ENCODE measurements at regions not wholly inside any gene's neighbourhood (a gene's known extent, or its start where the extent isn't known, plus 50 kb on each side); places are given as distances from the start of the nearest gene placed in this dataset.
"Not testable (repeated sequence)": the region's sequence is repeated elsewhere in the genome, so short reads cannot be mapped to it uniquely, and the experiment has no call there.

GRCh38 chr21:10398692-10399489 is 122.5 kb upstream of the TPTE start:
- CTCF ChIA-PET (ENCODE audit: low intra/inter-chr PET ratio); POLR2A ChIA-PET; in situ Hi-C loops (cut with MboI); H3K79me2 ChIP-seq (ENCODE audit: control insufficient read depth, insufficient read depth, low read length); intact Hi-C loops (cut with micrococcal nuclease); H4K20me1 ChIP-seq (replicated peaks; ENCODE audit: control insufficient read depth, insufficient read depth, low read length); H3K27me3 ChIP-seq (ENCODE audit: control insufficient read depth in 2 of 2, insufficient read depth in 2 of 2, low read length in 2 of 2); H3K9me3 ChIP-seq (replicated peaks; ENCODE audit: control insufficient read depth, insufficient read depth, low read depth, low read length); H3K9ac ChIP-seq (ENCODE audit: insufficient read depth in 1 of 2, low read depth in 2 of 2, low read length in 2 of 2); H3K4me1 ChIP-seq (replicated peaks in 1 of 2; ENCODE audit: control insufficient read depth in 2 of 2, insufficient read depth in 2 of 2, low read length in 2 of 2); H3K4me3 ChIP-seq; FAIRE-seq; H3K36me3 ChIP-seq (ENCODE audit: control insufficient read depth, insufficient read depth, low read length); DNase-seq (ENCODE audit: extremely low read depth in 1 of 4, low spot score in 3 of 4); ATAC-seq; H3K9me1 ChIP-seq (ENCODE audit: control insufficient read depth, insufficient read depth, low read length); BruUV-seq (replicated peaks); H3K4me2 ChIP-seq (ENCODE audit: insufficient read depth, low read length); H2AFZ ChIP-seq (ENCODE audit: low read depth, low read length); H3K27ac ChIP-seq (ENCODE audit: extremely low read depth, low read depth, low read length): not testable (repeated sequence)
- WGBS (ENCODE audit: insufficient coverage, low coverage, missing lambda C conversion rate): 0% methylated on average over 1 of the region's 10 CpGs

DNA sequence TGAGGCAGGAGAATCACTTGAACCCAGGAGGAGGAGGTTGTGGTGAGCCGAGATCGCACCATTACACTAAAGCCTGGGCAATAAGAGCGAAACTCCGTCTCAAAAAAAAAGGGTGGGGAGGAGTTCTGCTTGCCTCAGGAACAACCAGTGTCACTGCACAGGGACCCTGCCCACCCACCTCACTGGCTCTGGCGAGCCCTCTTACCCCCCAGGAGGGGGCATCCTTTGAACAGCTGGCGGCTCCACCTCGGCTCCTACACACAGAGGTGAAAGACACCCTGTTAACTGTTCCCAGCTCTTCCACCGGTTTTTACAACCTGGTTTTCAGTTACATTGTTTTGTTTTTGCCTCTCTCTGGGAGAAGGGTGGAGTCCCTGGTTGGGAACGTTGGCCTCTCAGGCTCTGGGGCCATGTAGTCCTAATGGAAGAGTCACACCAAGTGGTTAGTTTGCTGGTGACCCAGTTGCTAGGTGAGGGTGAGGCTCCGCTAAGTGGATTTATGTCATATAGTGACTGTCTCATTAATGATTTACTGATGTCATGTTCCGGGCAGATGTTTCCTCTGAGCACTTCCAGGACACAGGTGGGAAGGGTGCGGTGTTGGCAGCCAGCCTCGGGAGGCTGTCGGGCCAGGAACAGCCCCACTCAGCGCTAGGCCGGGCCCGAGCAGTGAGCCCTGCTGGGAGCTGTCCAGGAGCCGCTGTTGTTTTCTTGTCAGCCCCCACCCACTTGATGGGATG is 120.6 kb upstream of the TPTE start:
- intact Hi-C loops (cut with micrococcal nuclease): not testable (repeated sequence)

DNA sequence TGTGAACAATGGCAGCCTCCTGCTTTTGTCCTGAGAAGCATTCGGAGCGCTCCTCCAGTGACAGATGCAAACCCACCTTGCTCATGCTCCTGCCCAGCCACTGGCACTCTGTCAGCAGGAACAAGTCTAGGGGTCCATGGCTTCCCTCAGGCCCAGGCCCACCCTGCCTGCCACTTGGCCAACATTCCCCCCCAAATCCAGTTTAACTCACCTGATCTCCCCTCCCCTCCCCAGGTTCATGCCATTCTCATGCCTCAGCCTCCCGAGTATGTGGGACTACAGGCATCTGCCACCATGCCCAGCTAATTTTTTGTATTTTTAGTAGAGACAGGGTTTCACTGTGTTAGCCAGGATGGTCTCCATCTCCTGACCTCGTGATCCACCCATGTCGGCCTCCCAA is 118.9 kb upstream of the TPTE start:
- DNase-seq (ENCODE audit: extremely low read depth in 1 of 4, low spot score in 3 of 4); H3K79me2 ChIP-seq (ENCODE audit: control insufficient read depth, insufficient read depth, low read length); H4K20me1 ChIP-seq (replicated peaks; ENCODE audit: control insufficient read depth, insufficient read depth, low read length); H3K9ac ChIP-seq (ENCODE audit: insufficient read depth in 1 of 2, low read depth in 2 of 2, low read length in 2 of 2); CTCF ChIA-PET (ENCODE audit: low intra/inter-chr PET ratio); H3K9me1 ChIP-seq (ENCODE audit: control insufficient read depth, insufficient read depth, low read length); POLR2A ChIA-PET; H3K4me1 ChIP-seq (replicated peaks in 1 of 2; ENCODE audit: control insufficient read depth in 2 of 2, insufficient read depth in 2 of 2, low read length in 2 of 2); BruUV-seq (replicated peaks); H3K4me2 ChIP-seq (ENCODE audit: insufficient read depth, low read length); H3K4me3 ChIP-seq; intact Hi-C loops (cut with micrococcal nuclease); FAIRE-seq; H3K36me3 ChIP-seq (ENCODE audit: control insufficient read depth, insufficient read depth, low read length); H3K27me3 ChIP-seq (ENCODE audit: control insufficient read depth in 2 of 2, insufficient read depth in 2 of 2, low read length in 2 of 2); H2AFZ ChIP-seq (ENCODE audit: low read depth, low read length); H3K27ac ChIP-seq (ENCODE audit: extremely low read depth, low read depth, low read length); ATAC-seq; H3K9me3 ChIP-seq (replicated peaks; ENCODE audit: control insufficient read depth, insufficient read depth, low read depth, low read length): not testable (repeated sequence)
- in situ Hi-C loops (cut with MboI): loop anchor here (5.0 kb wide), 1 partner anchor 655 kb away; no protein-coding TSS in a partner anchor
- 12% methylated on average over 5 of the region's 5 CpGs for WGBS (ENCODE audit: insufficient coverage, low coverage, missing lambda C conversion rate)

More for the DNA sequence above, 120.6 kb upstream of the TPTE start:
- BruUV-seq (replicated peaks); H3K9me3 ChIP-seq (replicated peaks; ENCODE audit: control insufficient read depth, insufficient read depth, low read depth, low read length); FAIRE-seq; H2AFZ ChIP-seq (ENCODE audit: low read depth, low read length); POLR2A ChIA-PET; DNase-seq (ENCODE audit: extremely low read depth in 1 of 4, low spot score in 3 of 4); H3K9ac ChIP-seq (ENCODE audit: insufficient read depth in 1 of 2, low read depth in 2 of 2, low read length in 2 of 2); H3K4me3 ChIP-seq; ATAC-seq; H4K20me1 ChIP-seq (replicated peaks; ENCODE audit: control insufficient read depth, insufficient read depth, low read length); H3K4me1 ChIP-seq (replicated peaks in 1 of 2; ENCODE audit: control insufficient read depth in 2 of 2, insufficient read depth in 2 of 2, low read length in 2 of 2); H3K36me3 ChIP-seq (ENCODE audit: control insufficient read depth, insufficient read depth, low read length); H3K27ac ChIP-seq (ENCODE audit: extremely low read depth, low read depth, low read length); H3K9me1 ChIP-seq (ENCODE audit: control insufficient read depth, insufficient read depth, low read length); CTCF ChIA-PET (ENCODE audit: low intra/inter-chr PET ratio); H3K27me3 ChIP-seq (ENCODE audit: control insufficient read depth in 2 of 2, insufficient read depth in 2 of 2, low read length in 2 of 2); H3K4me2 ChIP-seq (ENCODE audit: insufficient read depth, low read length); H3K79me2 ChIP-seq (ENCODE audit: control insufficient read depth, insufficient read depth, low read length): not testable (repeated sequence)
- WGBS (ENCODE audit: insufficient coverage, low coverage, missing lambda C conversion rate): 25% methylated on average over 17 of the region's 18 CpGs
- in situ Hi-C loops (cut with MboI): loop anchor here (5.0 kb wide), 1 partner anchor 657 kb away; no protein-coding TSS in a partner anchor
